22Rv1 (cell line): ENCODE measurements at regions not wholly inside any gene's neighbourhood (a gene's known extent, or its start where the extent isn't known, plus 50 kb on each side); places are given as distances from the start of the nearest gene placed in this dataset.

ENCODE experiments used
- CTCF ChIP-seq: fragments of 450-650 bp; IDR thresholded peaks from 2 replicates; pipeline ENCODE4 v1.5.1; 2017; ENCODE audit warnings: mild to moderate bottlenecking
- ZFX ChIP-seq: fragments of 450-650 bp; IDR thresholded peaks from 2 replicates; pipeline ENCODE4 v1.6.1; 2017; ENCODE audit warnings: antibody characterized with exemption, borderline replicate concordance

- TF ChIP-seq CTCF, result no peak
- no peak for TF ChIP-seq ZFX
Measured at GRCh38 chr11:101305496-101305895, 175.9 kb upstream of the PGR start.
